Uterus (tissue), 2 donors: ENCODE measurements at regions not wholly inside any gene's neighbourhood (a gene's known extent, or its start where the extent isn't known, plus 50 kb on each side); places are given as distances from the start of the nearest gene placed in this dataset.

Experiments
- POLR2A ChIP-seq, 2 donors: fragments of 450-650 bp; IDR thresholded peaks; one replicate each; pipeline ENCODE4 v1.6.1; 2016; ENCODE audit warnings: antibody characterized with exemption in 2 of 2, mild to moderate bottlenecking in 1 of 2, moderate library complexity in 1 of 2
- TF ChIP-seq, protein P1 (sequence below), 4 experiments: fragments of 200-600 bp in 2 of 4; fragments of 450-650 bp in 2 of 4; sonication (generic) in 2 of 4; IDR thresholded peaks; one replicate each; pipeline ENCODE4 v1.5.1; 2016 to 2019; ENCODE audit warnings: antibody characterized with exemption in 4 of 4, mild to moderate bottlenecking in 2 of 4, moderate library complexity in 1 of 4

DNA sequence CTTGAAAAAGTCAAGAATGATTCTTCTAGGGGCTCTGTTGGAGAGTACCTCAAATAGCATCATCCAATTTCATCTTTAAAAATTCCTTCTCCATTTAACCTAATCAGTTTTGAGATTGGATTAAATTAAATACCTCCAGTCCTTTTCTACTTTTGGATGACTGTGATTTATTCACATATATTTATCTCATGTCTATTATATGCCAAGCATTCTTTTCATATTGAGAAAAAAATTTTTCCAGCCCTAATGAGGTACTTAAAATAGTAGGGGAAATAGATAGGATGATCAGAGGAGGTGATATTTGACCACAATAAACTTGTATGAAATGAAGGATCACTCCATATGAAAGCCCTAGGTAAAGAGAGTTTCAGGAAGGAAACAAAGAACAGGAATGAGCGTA lies 250.1 kb downstream of the MAT2B start:
- no peak for TF ChIP-seq POLR2A (IDR thresholded peaks at IDR 0.05)
- TF ChIP-seq, protein P1, sequence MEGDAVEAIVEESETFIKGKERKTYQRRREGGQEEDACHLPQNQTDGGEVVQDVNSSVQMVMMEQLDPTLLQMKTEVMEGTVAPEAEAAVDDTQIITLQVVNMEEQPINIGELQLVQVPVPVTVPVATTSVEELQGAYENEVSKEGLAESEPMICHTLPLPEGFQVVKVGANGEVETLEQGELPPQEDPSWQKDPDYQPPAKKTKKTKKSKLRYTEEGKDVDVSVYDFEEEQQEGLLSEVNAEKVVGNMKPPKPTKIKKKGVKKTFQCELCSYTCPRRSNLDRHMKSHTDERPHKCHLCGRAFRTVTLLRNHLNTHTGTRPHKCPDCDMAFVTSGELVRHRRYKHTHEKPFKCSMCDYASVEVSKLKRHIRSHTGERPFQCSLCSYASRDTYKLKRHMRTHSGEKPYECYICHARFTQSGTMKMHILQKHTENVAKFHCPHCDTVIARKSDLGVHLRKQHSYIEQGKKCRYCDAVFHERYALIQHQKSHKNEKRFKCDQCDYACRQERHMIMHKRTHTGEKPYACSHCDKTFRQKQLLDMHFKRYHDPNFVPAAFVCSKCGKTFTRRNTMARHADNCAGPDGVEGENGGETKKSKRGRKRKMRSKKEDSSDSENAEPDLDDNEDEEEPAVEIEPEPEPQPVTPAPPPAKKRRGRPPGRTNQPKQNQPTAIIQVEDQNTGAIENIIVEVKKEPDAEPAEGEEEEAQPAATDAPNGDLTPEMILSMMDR (IDR thresholded peaks at IDR 0.05) = no peak
